ENCODE measurements at regions not wholly inside any gene's neighbourhood (a gene's known extent, or its start where the extent isn't known, plus 50 kb on each side); places are given as distances from the start of the nearest gene placed in this dataset.

DNA sequence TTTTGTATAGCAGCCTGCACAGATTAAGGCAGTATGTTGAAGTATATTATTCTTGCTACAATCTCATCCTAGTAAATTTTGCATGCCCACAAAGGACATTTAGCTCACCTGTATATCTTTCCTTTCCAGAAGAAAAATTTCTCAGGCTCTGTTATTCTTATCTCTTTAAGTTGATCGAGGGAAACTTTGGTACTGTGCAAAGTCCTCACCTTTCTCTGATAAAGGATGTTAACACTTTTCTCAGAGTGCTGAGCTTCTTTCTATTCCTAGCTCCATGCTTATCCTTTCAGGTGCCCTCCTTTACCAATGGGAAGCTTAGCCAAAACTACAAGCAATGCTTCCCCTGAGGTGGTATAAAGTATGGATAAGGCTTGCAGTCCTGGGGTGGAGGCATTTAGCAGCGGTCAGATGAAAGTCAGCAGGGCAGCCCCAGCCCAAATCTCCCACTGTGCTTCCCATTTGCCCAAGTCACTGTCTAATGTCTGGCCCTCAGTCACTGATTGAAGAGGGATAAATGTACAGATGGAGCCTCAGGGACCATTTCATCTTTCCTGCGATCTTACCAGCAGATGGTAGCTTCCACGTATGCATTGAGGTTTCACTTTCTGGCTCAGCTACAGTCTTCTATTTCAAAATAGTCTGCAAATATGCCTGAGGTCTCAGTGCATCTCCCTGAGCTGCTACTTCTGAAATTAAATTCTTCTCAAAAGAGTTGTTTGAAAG, 127.8 kb upstream of the P2RY1 start:
- TF ChIP-seq, protein P1, sequence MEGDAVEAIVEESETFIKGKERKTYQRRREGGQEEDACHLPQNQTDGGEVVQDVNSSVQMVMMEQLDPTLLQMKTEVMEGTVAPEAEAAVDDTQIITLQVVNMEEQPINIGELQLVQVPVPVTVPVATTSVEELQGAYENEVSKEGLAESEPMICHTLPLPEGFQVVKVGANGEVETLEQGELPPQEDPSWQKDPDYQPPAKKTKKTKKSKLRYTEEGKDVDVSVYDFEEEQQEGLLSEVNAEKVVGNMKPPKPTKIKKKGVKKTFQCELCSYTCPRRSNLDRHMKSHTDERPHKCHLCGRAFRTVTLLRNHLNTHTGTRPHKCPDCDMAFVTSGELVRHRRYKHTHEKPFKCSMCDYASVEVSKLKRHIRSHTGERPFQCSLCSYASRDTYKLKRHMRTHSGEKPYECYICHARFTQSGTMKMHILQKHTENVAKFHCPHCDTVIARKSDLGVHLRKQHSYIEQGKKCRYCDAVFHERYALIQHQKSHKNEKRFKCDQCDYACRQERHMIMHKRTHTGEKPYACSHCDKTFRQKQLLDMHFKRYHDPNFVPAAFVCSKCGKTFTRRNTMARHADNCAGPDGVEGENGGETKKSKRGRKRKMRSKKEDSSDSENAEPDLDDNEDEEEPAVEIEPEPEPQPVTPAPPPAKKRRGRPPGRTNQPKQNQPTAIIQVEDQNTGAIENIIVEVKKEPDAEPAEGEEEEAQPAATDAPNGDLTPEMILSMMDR (IDR thresholded peaks at IDR 0.05 in 8 of 11, conservative IDR thresholded peaks at IDR 0.05 in 3 of 11): no peak
- TF ChIP-seq POLR2A (IDR thresholded peaks at IDR 0.05): no peak
